Neural crest cell (in vitro differentiated cells): ENCODE measurements at regions not wholly inside any gene's neighbourhood (a gene's known extent, or its start where the extent isn't known, plus 50 kb on each side); places are given as distances from the start of the nearest gene placed in this dataset.

Experiments
- DNase-seq: peaks from one replicate; pipeline ENCODE4 v3.0.0; 2021; ENCODE audit warnings: low read depth, mixed read lengths, low spot score
- H3K27ac Mint-ChIP-seq: one replicate; pipeline ENCODE4 v1.8.0; 2021; ENCODE audit warnings: mild to moderate bottlenecking, mixed read lengths; ENCODE audit not compliant: unreplicated experiment
- H3K27me3 Mint-ChIP-seq: 2 replicates; pipeline ENCODE4 v1.8.0; 2021; ENCODE audit warnings: low read depth, mild to moderate bottlenecking, mixed read lengths
- H3K36me3 Mint-ChIP-seq: 2 replicates; pipeline ENCODE4 v1.8.0; 2021; ENCODE audit warnings: low read depth, mild to moderate bottlenecking, mixed read lengths
- H3K4me1 Mint-ChIP-seq: 2 replicates; pipeline ENCODE4 v1.8.0; 2021; ENCODE audit warnings: mixed read lengths
- H3K4me3 Mint-ChIP-seq: one replicate; pipeline ENCODE4 v1.8.0; 2021; ENCODE audit warnings: mild to moderate bottlenecking, mixed read lengths
- H3K9me3 Mint-ChIP-seq: 2 replicates; pipeline ENCODE4 v1.8.0; 2021; ENCODE audit warnings: mixed read lengths
- TF ChIP-seq, protein P1 (sequence below): fragments of 200-600 bp; sonication (generic); conservative IDR thresholded peaks from 2 replicates; pipeline ENCODE4 v1.5.0; 2021; ENCODE audit warnings: antibody characterized with exemption, mild to moderate bottlenecking

- Mint-ChIP-seq H3K27ac (peak overlapping the region; percentile 81), H3K36me3 (peaks cover 1% of the 10 kb centered on the region), H3K4me1 (peaks cover 11% of the 10 kb centered on the region), H3K9me3 (peaks cover 2% of the 10 kb centered on the region), H3K4me3 (peak overlapping the region; percentile 6), H3K27me3 (no peaks in the 10 kb centered on the region)
- TF ChIP-seq, protein P1, sequence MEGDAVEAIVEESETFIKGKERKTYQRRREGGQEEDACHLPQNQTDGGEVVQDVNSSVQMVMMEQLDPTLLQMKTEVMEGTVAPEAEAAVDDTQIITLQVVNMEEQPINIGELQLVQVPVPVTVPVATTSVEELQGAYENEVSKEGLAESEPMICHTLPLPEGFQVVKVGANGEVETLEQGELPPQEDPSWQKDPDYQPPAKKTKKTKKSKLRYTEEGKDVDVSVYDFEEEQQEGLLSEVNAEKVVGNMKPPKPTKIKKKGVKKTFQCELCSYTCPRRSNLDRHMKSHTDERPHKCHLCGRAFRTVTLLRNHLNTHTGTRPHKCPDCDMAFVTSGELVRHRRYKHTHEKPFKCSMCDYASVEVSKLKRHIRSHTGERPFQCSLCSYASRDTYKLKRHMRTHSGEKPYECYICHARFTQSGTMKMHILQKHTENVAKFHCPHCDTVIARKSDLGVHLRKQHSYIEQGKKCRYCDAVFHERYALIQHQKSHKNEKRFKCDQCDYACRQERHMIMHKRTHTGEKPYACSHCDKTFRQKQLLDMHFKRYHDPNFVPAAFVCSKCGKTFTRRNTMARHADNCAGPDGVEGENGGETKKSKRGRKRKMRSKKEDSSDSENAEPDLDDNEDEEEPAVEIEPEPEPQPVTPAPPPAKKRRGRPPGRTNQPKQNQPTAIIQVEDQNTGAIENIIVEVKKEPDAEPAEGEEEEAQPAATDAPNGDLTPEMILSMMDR = no peak
- DNase-seq = no peak
These were observed 297.5 kb upstream of the CRIM1 start for GRCh38 chr2:36058076-36058475.

DNA sequence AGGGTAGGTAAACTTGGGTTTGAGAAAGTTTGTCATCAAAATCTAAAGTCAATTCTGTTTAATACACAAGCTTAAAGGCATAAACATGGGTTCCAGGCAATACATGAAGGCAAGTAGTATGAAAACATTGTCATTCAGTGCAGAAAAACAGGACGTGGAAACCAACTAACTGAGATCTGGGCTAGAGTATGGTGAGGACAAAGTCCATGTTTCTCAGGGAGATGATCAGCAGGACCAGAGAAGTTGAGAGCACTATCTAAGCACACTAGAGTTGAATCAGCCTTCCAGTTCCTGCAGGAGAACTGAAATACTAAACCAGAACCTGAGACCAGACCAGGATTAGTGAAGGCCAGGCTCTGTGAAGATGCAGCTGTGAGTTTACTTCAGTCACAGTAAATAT is 302.8 kb upstream of the CRIM1 start:
- H3K9me3 Mint-ChIP-seq = peaks cover 19% of the 10 kb centered on the region
- H3K27me3 Mint-ChIP-seq = no peaks in the 10 kb centered on the region
- H3K27ac Mint-ChIP-seq = no peak overlapping the region
- no peak for DNase-seq
- TF ChIP-seq, protein P1 = no peak
- no peaks in the 10 kb centered on the region for H3K36me3 Mint-ChIP-seq
- peaks cover under 1% of the 10 kb centered on the region for H3K4me1 Mint-ChIP-seq
- no peak overlapping the region for H3K4me3 Mint-ChIP-seq

DNA sequence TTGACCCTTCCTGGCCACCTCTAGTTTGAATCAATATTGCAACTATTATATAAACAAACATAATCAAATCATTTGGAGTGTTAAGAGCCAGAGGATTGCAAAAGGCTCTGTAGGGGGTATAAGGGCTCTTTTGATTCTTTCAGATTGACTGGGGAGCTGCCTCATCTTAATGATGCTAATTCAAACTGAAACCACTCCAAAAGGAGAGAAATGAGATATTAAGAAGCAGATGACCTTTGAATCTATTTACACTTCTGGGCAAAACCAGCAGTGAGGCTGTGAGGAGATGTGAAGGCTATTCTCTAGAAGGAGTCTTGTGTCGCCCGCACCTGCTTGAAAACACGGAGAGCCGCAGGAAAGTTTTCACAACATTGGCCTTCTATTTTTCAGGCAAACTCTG is 311.2 kb upstream of the CRIM1 start:
- TF ChIP-seq, protein P1 = no peak
- Mint-ChIP-seq H3K27ac (no peak overlapping the region), H3K27me3 (no peaks in the 10 kb centered on the region), H3K4me1 (peaks cover 7% of the 10 kb centered on the region), H3K4me3 (no peak overlapping the region), H3K36me3 (no peaks in the 10 kb centered on the region), H3K9me3 (peaks cover 4% of the 10 kb centered on the region)
- DNase-seq = no peak

DNA sequence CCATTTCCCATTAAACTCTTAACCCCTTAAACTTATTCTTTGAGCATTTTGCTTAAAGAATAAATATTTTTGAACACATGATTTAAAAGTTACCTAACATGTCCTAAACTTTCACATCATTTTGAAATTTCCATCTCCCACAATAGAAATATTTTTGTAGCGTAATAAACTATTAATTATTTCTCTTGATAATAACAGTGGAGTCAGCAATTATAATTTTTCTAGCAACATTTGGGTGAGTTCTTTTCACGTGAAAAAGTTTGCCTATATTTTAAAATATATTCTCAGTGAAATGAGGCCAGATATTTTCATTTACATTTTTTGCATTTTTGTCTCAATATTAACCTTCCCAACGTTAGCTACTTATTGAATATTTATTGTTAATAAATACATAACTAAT is 320.4 kb upstream of the CRIM1 start:
- Mint-ChIP-seq H3K27ac (no peak overlapping the region), H3K27me3 (no peaks in the 10 kb centered on the region), H3K4me1 (no peaks in the 10 kb centered on the region), H3K36me3 (no peaks in the 10 kb centered on the region), H3K9me3 (peaks cover 7% of the 10 kb centered on the region), H3K4me3 (no peak overlapping the region)
- TF ChIP-seq, protein P1 = no peak
- no peak for DNase-seq

DNA sequence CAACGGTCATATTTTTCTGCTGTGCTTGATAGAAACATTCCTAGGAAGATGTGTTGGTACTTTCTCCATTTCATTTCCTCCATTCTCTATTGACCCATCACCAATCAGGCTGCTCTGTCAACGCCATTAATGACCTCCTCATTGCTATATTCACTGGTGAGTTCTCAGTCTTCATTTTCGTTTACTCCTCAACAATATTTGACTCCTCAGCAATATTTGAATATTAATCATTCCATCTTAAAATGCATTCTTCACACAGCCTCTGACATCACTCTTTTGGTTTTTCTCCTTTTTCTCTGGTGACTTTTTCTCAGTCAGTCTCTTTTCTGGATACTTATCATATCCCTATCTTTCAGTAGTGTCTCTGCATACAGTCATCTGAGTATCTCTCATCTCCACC is 323.5 kb upstream of the CRIM1 start:
- Mint-ChIP-seq H3K9me3 (peaks cover 11% of the 10 kb centered on the region), H3K4me1 (no peaks in the 10 kb centered on the region)

More for the DNA sequence above, 323.5 kb upstream of the CRIM1 start:
- no peaks in the 10 kb centered on the region for H3K36me3 Mint-ChIP-seq
- H3K4me3 Mint-ChIP-seq = no peak overlapping the region
- TF ChIP-seq, protein P1 = no peak
- H3K27me3 Mint-ChIP-seq = no peaks in the 10 kb centered on the region
- DNase-seq = no peak
- no peak overlapping the region for H3K27ac Mint-ChIP-seq
